Right ventricle myocardium inferior (tissue), 1 donor: ENCODE measurements at regions not wholly inside any gene's neighbourhood (a gene's known extent, or its start where the extent isn't known, plus 50 kb on each side); places are given as distances from the start of the nearest gene placed in this dataset.

Experiments used
- ATAC-seq: fragments of 200-7000 bp; cut with Tn5 transposase; one replicate; pipeline ENCODE4 v1.9.1; 2020; ENCODE audit warnings: mild to moderate bottlenecking, moderate library complexity
- DNase-seq: peaks from one replicate; pipeline ENCODE4 v3.0.0; 2021; ENCODE audit errors: missing footprints
- intact Hi-C: fragments of 100-400 bp; cut with DNase I; formaldehyde crosslinking; loops from one replicate; pipeline ENCODE4 v1.11.0; 2022
- donor health status: DM: no; HTN: yes; CAD: no; lungs with severe emphysema.

- DNase-seq: no peak
These were observed 80.1 kb upstream of the CREB1 start for GRCh38 chr2:207449642-207450165.

GRCh38 chr2:207450186-207450585 lies 79.6 kb upstream of the CREB1 start:
- DNase-seq (no peak), ATAC-seq (no peak)
- intact Hi-C loops: no loop called here

More at GRCh38 chr2:207449642-207450165, 80.1 kb upstream of the CREB1 start:
- intact Hi-C loops: no loop called here
- no peak for ATAC-seq

- no peak for DNase-seq
- ATAC-seq: no peak
- intact Hi-C loops: no loop called here
These were observed 71.2 kb upstream of the CREB1 start for GRCh38 chr2:207458582-207458981.

- ATAC-seq (no peak), DNase-seq (no peak)
- intact Hi-C loops: no loop called here
These were observed 69.6 kb upstream of the CREB1 start for GRCh38 chr2:207459990-207460757.

- no peak for DNase-seq
- intact Hi-C loops: no loop called here
These were observed 66.3 kb upstream of the CREB1 start for GRCh38 chr2:207463433-207463832.

GRCh38 chr2:207464007-207464406 lies 65.8 kb upstream of the CREB1 start:
- intact Hi-C loops: no loop called here

More at GRCh38 chr2:207463433-207463832, 66.3 kb upstream of the CREB1 start:
- no peak for ATAC-seq

GRCh38 chr2:207465894-207466293 lies 63.9 kb upstream of the CREB1 start:
- no peak for ATAC-seq

More at GRCh38 chr2:207464007-207464406, 65.8 kb upstream of the CREB1 start:
- DNase-seq (no peak), ATAC-seq (no peak)

GRCh38 chr2:207467716-207468347 lies 61.9 kb upstream of the CREB1 start:
- intact Hi-C loops: no loop called here
- ATAC-seq (no peak), DNase-seq (no peak)

More at GRCh38 chr2:207465894-207466293, 63.9 kb upstream of the CREB1 start:
- intact Hi-C loops: no loop called here
- DNase-seq: no peak

GRCh38 chr2:207468488-207468887 lies 61.3 kb upstream of the CREB1 start:
- no peak for ATAC-seq
- DNase-seq: no peak
- intact Hi-C loops: no loop called here

GRCh38 chr2:207469451-207469850 lies 60.3 kb upstream of the CREB1 start:
- DNase-seq: no peak
- intact Hi-C loops: no loop called here
- ATAC-seq: no peak

GRCh38 chr2:207469943-207470729 lies 59.6 kb upstream of the CREB1 start:
- intact Hi-C loops: loop anchor here (5.0 kb wide), 1 partner anchor 243 kb away; no protein-coding TSS in a partner anchor
- ATAC-seq (no peak), DNase-seq (no peak)

- DNase-seq: no peak
- ATAC-seq: no peak
- intact Hi-C loops: loop anchor here (5.0 kb wide), 1 partner anchor 244 kb away; no protein-coding TSS in a partner anchor
These were observed 58.5 kb upstream of the CREB1 start for GRCh38 chr2:207471261-207471660.

- DNase-seq (no peak), ATAC-seq (no peak)
- intact Hi-C loops: loop anchor here (2.0 to 5.0 kb wide), 2 partner anchors 245 to 780 kb away; no protein-coding TSS in a partner anchor
These were observed 57.3 kb upstream of the CREB1 start for GRCh38 chr2:207472343-207473048.

- ATAC-seq (peak; percentile 70), DNase-seq (peak; percentile 45)
- intact Hi-C loops: loop anchor here (2.0 to 5.0 kb wide), 2 partner anchors 246 to 780 kb away; no protein-coding TSS in a partner anchor
These were observed 56.5 kb upstream of the CREB1 start for GRCh38 chr2:207473049-207473930.

GRCh38 chr2:207473931-207474235 lies 55.9 kb upstream of the CREB1 start:
- no peak for ATAC-seq
- no peak for DNase-seq
- intact Hi-C loops: loop anchor here (2.0 to 5.0 kb wide), 4 partner anchors 247 to 781 kb away; no protein-coding TSS in a partner anchor

- intact Hi-C loops: loop anchor here (1.0 to 5.0 kb wide), 5 partner anchors 248 to 675 kb away; no protein-coding TSS in a partner anchor
- DNase-seq: no peak
- ATAC-seq: peak; percentile 34
These were observed 54.8 kb upstream of the CREB1 start for GRCh38 chr2:207474863-207475485.

- DNase-seq (no peak), ATAC-seq (no peak)
- intact Hi-C loops: loop anchor here (1.0 to 2.0 kb wide), 4 partner anchors 309 to 675 kb away; no protein-coding TSS in a partner anchor
These were observed 54.2 kb upstream of the CREB1 start for GRCh38 chr2:207475546-207475945.
